ENCODE measurements at regions not wholly inside any gene's neighbourhood (a gene's known extent, or its start where the extent isn't known, plus 50 kb on each side); places are given as distances from the start of the nearest gene placed in this dataset.

GRCh38 chrX:63441717-63442116 lies 90.6 kb upstream of the SPIN4 start:
- TF ChIP-seq CTCF (conservative IDR thresholded peaks at IDR 0.05; ENCODE audit: low read depth in 2 of 2) (no peak), POLR2AphosphoS5 (IDR thresholded peaks at IDR 0.05; ENCODE audit: low read depth) (no peak), EZH2 (IDR thresholded peaks at IDR 0.05; ENCODE audit: low read depth, unreplicated experiment) (no peak), EZH2phosphoT487 (IDR thresholded peaks at IDR 0.05; ENCODE audit: unreplicated experiment) (no peak), ZNF331 (CRISPR knock-in tag; IDR thresholded peaks at IDR 0.05; ENCODE audit: low read depth) (no peak)
- TF ChIP-seq, protein P1, sequence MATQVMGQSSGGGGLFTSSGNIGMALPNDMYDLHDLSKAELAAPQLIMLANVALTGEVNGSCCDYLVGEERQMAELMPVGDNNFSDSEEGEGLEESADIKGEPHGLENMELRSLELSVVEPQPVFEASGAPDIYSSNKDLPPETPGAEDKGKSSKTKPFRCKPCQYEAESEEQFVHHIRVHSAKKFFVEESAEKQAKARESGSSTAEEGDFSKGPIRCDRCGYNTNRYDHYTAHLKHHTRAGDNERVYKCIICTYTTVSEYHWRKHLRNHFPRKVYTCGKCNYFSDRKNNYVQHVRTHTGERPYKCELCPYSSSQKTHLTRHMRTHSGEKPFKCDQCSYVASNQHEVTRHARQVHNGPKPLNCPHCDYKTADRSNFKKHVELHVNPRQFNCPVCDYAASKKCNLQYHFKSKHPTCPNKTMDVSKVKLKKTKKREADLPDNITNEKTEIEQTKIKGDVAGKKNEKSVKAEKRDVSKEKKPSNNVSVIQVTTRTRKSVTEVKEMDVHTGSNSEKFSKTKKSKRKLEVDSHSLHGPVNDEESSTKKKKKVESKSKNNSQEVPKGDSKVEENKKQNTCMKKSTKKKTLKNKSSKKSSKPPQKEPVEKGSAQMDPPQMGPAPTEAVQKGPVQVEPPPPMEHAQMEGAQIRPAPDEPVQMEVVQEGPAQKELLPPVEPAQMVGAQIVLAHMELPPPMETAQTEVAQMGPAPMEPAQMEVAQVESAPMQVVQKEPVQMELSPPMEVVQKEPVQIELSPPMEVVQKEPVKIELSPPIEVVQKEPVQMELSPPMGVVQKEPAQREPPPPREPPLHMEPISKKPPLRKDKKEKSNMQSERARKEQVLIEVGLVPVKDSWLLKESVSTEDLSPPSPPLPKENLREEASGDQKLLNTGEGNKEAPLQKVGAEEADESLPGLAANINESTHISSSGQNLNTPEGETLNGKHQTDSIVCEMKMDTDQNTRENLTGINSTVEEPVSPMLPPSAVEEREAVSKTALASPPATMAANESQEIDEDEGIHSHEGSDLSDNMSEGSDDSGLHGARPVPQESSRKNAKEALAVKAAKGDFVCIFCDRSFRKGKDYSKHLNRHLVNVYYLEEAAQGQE (IDR thresholded peaks at IDR 0.05; ENCODE audit: unreplicated experiment): no peak

Measured in GM23338 (cell line).